ENCODE measurements at regions not wholly inside any gene's neighbourhood (a gene's known extent, or its start where the extent isn't known, plus 50 kb on each side); places are given as distances from the start of the nearest gene placed in this dataset.

GRCh38 chr6:105514306-105514705 is 111.4 kb upstream of the PREP start:
- POLR2A ChIA-PET = no interaction called here
- no peak overlapping the region for H3K4me3 ChIP-seq
- H3K27ac ChIP-seq = no peak overlapping the region
- H3K9me3 ChIP-seq = peaks cover 2% of the 10 kb centered on the region; the same call in 1 of the 3 replicates
- H3K4me1 ChIP-seq = peaks cover 14% of the 10 kb centered on the region; the same call in 1 of the 3 replicates
- FAIRE-seq (no peak), DNase-seq (ENCODE audit: low read depth in 1 of 2, low spot score in 1 of 2) (no peak), ATAC-seq (no peak)
- 81% methylated on average over 5 of the region's 5 CpGs for WGBS (ENCODE audit: missing lambda C conversion rate)
- TF ChIP-seq MAX (IDR thresholded peaks at IDR 0.05) = no peak
- no peak for TF ChIP-seq RNF2 (IDR thresholded peaks at IDR 0.05; ENCODE audit: borderline replicate concordance, low read depth)
- TF ChIP-seq POLR2A (IDR thresholded peaks at IDR 0.05; ENCODE audit: low read length) = no peak
- TF ChIP-seq EHMT2 (IDR thresholded peaks at IDR 0.05; ENCODE audit: low read depth) = no peak
- TF ChIP-seq TFCP2L1 (CRISPR knock-in tag; IDR thresholded peaks at IDR 0.05) = no peak
- TF ChIP-seq HMGXB4 (CRISPR knock-in tag; IDR thresholded peaks at IDR 0.05; ENCODE audit: borderline replicate concordance) = no peak
- no peak for TF ChIP-seq CTCF (IDR thresholded peaks at IDR 0.05)
- no peak for TF ChIP-seq ESRRA (IDR thresholded peaks at IDR 0.05; ENCODE audit: borderline replicate concordance, low read length)
- TF ChIP-seq MAZ (IDR thresholded peaks at IDR 0.05; ENCODE audit: borderline replicate concordance, low read depth, low read length) = no peak
- TF ChIP-seq RFX5 (IDR thresholded peaks at IDR 0.05) = no peak
- no peak for TF ChIP-seq CHD2 (IDR thresholded peaks at IDR 0.05; ENCODE audit: low read length, partially characterized antibody)
- TF ChIP-seq HDAC2 (IDR thresholded peaks at IDR 0.05) = no peak
- TF ChIP-seq HOXB13 (CRISPR knock-in tag; IDR thresholded peaks at IDR 0.05; ENCODE audit: low read depth) = no peak
- CTCF ChIA-PET = interaction anchor here (0.9 kb wide), 1 partner anchor 85 kb away, joined by 3 read pairs; no protein-coding TSS in a partner anchor
- no peak overlapping the region for H3K4me2 ChIP-seq

GRCh38 chr6:105511639-105512038 is 108.8 kb upstream of the PREP start:
- no peak overlapping the region for H3K4me2 ChIP-seq
- H3K4me3 ChIP-seq = no peak overlapping the region
- H3K27ac ChIP-seq = 0 out of 6 replicates have a peak overlapping the region, but pooled peaks of 1 of the 2 experiments have one; percentile 34
- CTCF ChIA-PET = no interaction called here
- ATAC-seq = no peak
- TF ChIP-seq ZFP36 (IDR thresholded peaks at IDR 0.05; ENCODE audit: borderline replicate concordance, partially characterized antibody) (no peak), TP53 (CRISPR knock-in tag; IDR thresholded peaks at IDR 0.05) (no peak), HDAC2 (IDR thresholded peaks at IDR 0.05) (no peak), REST (IDR thresholded peaks at IDR 0.05) (no peak), RNF2 (IDR thresholded peaks at IDR 0.05; ENCODE audit: borderline replicate concordance, low read depth) (no peak), KDM5A (IDR thresholded peaks at IDR 0.05) (no peak), RARB (CRISPR knock-in tag; IDR thresholded peaks at IDR 0.05) (no peak), ZC3H11A (IDR thresholded peaks at IDR 0.05) (no peak), JUN (IDR thresholded peaks at IDR 0.05) (no peak), FOSL2 (IDR thresholded peaks at IDR 0.05) (no peak), FOSL2 (CRISPR knock-in tag; IDR thresholded peaks at IDR 0.05) (no peak), ELK1 (IDR thresholded peaks at IDR 0.05; ENCODE audit: low read depth, low read length) (no peak), MAX (IDR thresholded peaks at IDR 0.05) (no peak), RAD21 (conservative IDR thresholded peaks at IDR 0.05 in 1 of 2, IDR thresholded peaks at IDR 0.05 in 1 of 2) (no peak), EHF (CRISPR knock-in tag; IDR thresholded peaks at IDR 0.05) (no peak), MAFK (IDR thresholded peaks at IDR 0.05; ENCODE audit: partially characterized antibody) (no peak), CHD2 (IDR thresholded peaks at IDR 0.05; ENCODE audit: low read length, partially characterized antibody) (no peak)
- WGBS (ENCODE audit: missing lambda C conversion rate) = 93% methylated on average over 2 of the region's 2 CpGs
- no peak for FAIRE-seq
- no peaks in the 10 kb centered on the region for H3K9me3 ChIP-seq
- peaks cover 14% of the 10 kb centered on the region; the same call in 1 of the 3 replicates for H3K4me1 ChIP-seq
- no peak for DNase-seq (ENCODE audit: low read depth in 1 of 2, low spot score in 1 of 2)
- POLR2A ChIA-PET = no interaction called here
